ENCODE measurements at regions not wholly inside any gene's neighbourhood (a gene's known extent, or its start where the extent isn't known, plus 50 kb on each side); places are given as distances from the start of the nearest gene placed in this dataset.

- no peak overlapping the region for H2AFZ ChIP-seq (ENCODE audit: low read depth, low read length)
- H3K36me3 ChIP-seq (ENCODE audit: insufficient read depth, low read length): no peaks in the 10 kb centered on the region
- H3K4me2 ChIP-seq (ENCODE audit: low read length): no peak overlapping the region
- no peaks in the 10 kb centered on the region for H3K79me2 ChIP-seq (replicated peaks; ENCODE audit: insufficient read depth, low read length)
- H4K20me1 ChIP-seq (ENCODE audit: insufficient read depth): no peaks in the 10 kb centered on the region
- no peaks in the 10 kb centered on the region for H3K27me3 ChIP-seq (ENCODE audit: insufficient read depth, low read depth, low read length)
- TF ChIP-seq EP300 (conservative IDR thresholded peaks at IDR 0.05; ENCODE audit: poor library complexity, severe bottlenecking) (no peak), TAF1 (IDR thresholded peaks at IDR 0.05; ENCODE audit: low read depth) (no peak), RAD21 (conservative IDR thresholded peaks at IDR 0.05) (no peak), CTCF (IDR thresholded peaks at IDR 0.05; ENCODE audit: poor library complexity, severe bottlenecking) (no peak), REST (IDR thresholded peaks at IDR 0.05; ENCODE audit: borderline replicate concordance) (no peak), EZH2 (IDR thresholded peaks at IDR 0.05; ENCODE audit: borderline replicate concordance, insufficient read depth, low read length, poor library complexity, severe bottlenecking) (no peak), POLR2AphosphoS5 (IDR thresholded peaks at IDR 0.05) (no peak), SMC3 (conservative IDR thresholded peaks at IDR 0.05; ENCODE audit: poor library complexity) (no peak), MXI1 (conservative IDR thresholded peaks at IDR 0.05; ENCODE audit: poor library complexity, severe bottlenecking) (no peak)
- no peaks in the 10 kb centered on the region for H3F3A ChIP-seq (ENCODE audit: insufficient read depth, low read length, poor library complexity, severe bottlenecking)
- H3K27ac ChIP-seq (ENCODE audit: low read length): no peak overlapping the region
- no peak overlapping the region for H3K9ac ChIP-seq (ENCODE audit: low read length)
- H3K4me3 ChIP-seq (ENCODE audit: low read length): no peak overlapping the region
- no peaks in the 10 kb centered on the region for H3K9me3 ChIP-seq (ENCODE audit: low read length)
- H3K9me2 ChIP-seq (ENCODE audit: insufficient read depth, low read length): no peaks in the 10 kb centered on the region
These were observed 189.3 kb downstream of the VRK1 start for GRCh38 chr14:96986256-96987085.

GRCh38 chr14:96987086-96987474, 189.9 kb downstream of the VRK1 start:
- H3K4me2 ChIP-seq (ENCODE audit: low read length): no peak overlapping the region
- TF ChIP-seq MXI1 (conservative IDR thresholded peaks at IDR 0.05; ENCODE audit: poor library complexity, severe bottlenecking): no peak
- TF ChIP-seq REST (IDR thresholded peaks at IDR 0.05; ENCODE audit: borderline replicate concordance): no peak
- no peak for TF ChIP-seq EZH2 (IDR thresholded peaks at IDR 0.05; ENCODE audit: borderline replicate concordance, insufficient read depth, low read length, poor library complexity, severe bottlenecking)
- TF ChIP-seq POLR2AphosphoS5 (IDR thresholded peaks at IDR 0.05): no peak
- TF ChIP-seq CTCF (IDR thresholded peaks at IDR 0.05; ENCODE audit: poor library complexity, severe bottlenecking): no peak
- no peak for TF ChIP-seq EP300 (conservative IDR thresholded peaks at IDR 0.05; ENCODE audit: poor library complexity, severe bottlenecking)
- TF ChIP-seq RAD21 (conservative IDR thresholded peaks at IDR 0.05): no peak
- no peak for TF ChIP-seq TAF1 (IDR thresholded peaks at IDR 0.05; ENCODE audit: low read depth)
- TF ChIP-seq SMC3 (conservative IDR thresholded peaks at IDR 0.05; ENCODE audit: poor library complexity): no peak
- no peak overlapping the region for H3K4me3 ChIP-seq (ENCODE audit: low read length)
- no peaks in the 10 kb centered on the region for H3K79me2 ChIP-seq (replicated peaks; ENCODE audit: insufficient read depth, low read length)
- H3K9ac ChIP-seq (ENCODE audit: low read length): no peak overlapping the region
- H4K20me1 ChIP-seq (ENCODE audit: insufficient read depth): no peaks in the 10 kb centered on the region
- no peaks in the 10 kb centered on the region for H3F3A ChIP-seq (ENCODE audit: insufficient read depth, low read length, poor library complexity, severe bottlenecking)
- no peaks in the 10 kb centered on the region for H3K27me3 ChIP-seq (ENCODE audit: insufficient read depth, low read depth, low read length)
- no peak overlapping the region for H3K27ac ChIP-seq (ENCODE audit: low read length)
- H2AFZ ChIP-seq (ENCODE audit: low read depth, low read length): no peak overlapping the region
- H3K9me2 ChIP-seq (ENCODE audit: insufficient read depth, low read length): no peaks in the 10 kb centered on the region
- no peaks in the 10 kb centered on the region for H3K36me3 ChIP-seq (ENCODE audit: insufficient read depth, low read length)
- H3K9me3 ChIP-seq (ENCODE audit: low read length): no peaks in the 10 kb centered on the region

Measured in neural cell (in vitro differentiated cells).